Skeletal muscle satellite cell (primary cell): ENCODE measurements at regions not wholly inside any gene's neighbourhood (a gene's known extent, or its start where the extent isn't known, plus 50 kb on each side); places are given as distances from the start of the nearest gene placed in this dataset.
"Not testable (repeated sequence)": the region's sequence is repeated elsewhere in the genome, so short reads cannot be mapped to it uniquely, and the experiment has no call there.

Experiments
- H3K27me3 ChIP-seq: 2 replicates; pipeline ENCODE4 v1.7.0; 2013; ENCODE audit warnings: low read length; ENCODE audit not compliant: control insufficient read depth, insufficient read depth
- H3K36me3 ChIP-seq: 2 replicates; pipeline ENCODE4 v1.7.0; 2013; ENCODE audit warnings: mild to moderate bottlenecking, control low read depth, low read length; ENCODE audit not compliant: insufficient read depth
- H3K4me1 ChIP-seq: 2 replicates; pipeline ENCODE4 v1.7.0; 2013; ENCODE audit warnings: low read length; ENCODE audit not compliant: control insufficient read depth, insufficient read depth
- H3K4me2 ChIP-seq: 2 replicates; pipeline ENCODE4 v1.7.0; 2013; ENCODE audit warnings: mild to moderate bottlenecking, low read length
- H3K4me3 ChIP-seq: 2 replicates; pipeline ENCODE4 v1.7.0; 2013; ENCODE audit warnings: low read length
- H3K9ac ChIP-seq: 2 replicates; pipeline ENCODE4 v1.7.0; 2013; ENCODE audit warnings: mild to moderate bottlenecking, low read depth, low read length, moderate library complexity
- H3K9me3 ChIP-seq: replicated peaks from 2 replicates; pipeline ENCODE4 v1.7.0; 2013; ENCODE audit warnings: mild to moderate bottlenecking, control low read depth, low read length

DNA sequence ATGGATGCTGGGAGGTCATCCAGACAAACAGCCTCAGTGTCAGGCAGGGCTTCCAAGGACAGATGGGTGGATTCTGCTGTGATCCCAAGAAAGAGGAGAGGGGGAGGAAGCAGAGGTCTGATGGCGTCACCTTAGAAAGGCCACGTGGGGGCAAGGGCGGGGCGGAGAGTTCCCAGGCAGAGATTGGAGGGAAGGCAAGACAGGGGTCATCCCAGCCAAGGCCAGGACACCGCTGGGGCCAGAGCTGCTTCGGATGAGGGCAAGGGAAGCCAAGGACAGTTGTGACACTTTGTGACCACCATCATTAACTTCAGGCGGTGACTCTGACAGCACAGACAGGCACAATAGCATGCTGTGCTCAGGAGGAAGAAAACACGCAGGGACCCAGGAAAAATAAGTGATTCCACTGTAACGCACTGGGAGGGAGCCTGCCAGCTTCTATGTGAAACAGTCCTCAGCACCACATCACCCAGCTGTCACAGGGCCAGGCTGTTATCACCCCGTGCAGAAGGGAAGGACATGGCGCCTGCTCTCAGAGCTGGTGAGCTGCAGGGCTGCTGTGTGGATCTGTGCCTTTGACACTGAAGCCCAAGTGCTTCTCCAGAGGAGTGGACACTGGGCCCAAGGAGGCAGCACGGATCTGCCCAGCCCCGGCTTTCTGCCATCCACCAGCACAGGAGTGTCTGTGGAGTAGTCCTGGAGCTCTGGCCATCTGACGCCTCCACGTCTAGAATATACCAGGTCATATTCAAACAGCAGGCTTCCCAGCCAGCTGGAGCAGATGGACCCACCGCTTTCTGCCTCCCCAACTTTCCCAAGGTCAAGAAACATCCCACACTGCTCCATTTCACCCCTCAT is 204.1 kb downstream of the NDUFA10 start:
- no peak overlapping the region for H3K9ac ChIP-seq
- H3K4me1 ChIP-seq: no peaks in the 10 kb centered on the region
- H3K9me3 ChIP-seq: peaks cover 4% of the 10 kb centered on the region
- H3K4me3 ChIP-seq: no peak overlapping the region
- no peaks in the 10 kb centered on the region for H3K36me3 ChIP-seq
- no peaks in the 10 kb centered on the region for H3K27me3 ChIP-seq
- no peak overlapping the region for H3K4me2 ChIP-seq

DNA sequence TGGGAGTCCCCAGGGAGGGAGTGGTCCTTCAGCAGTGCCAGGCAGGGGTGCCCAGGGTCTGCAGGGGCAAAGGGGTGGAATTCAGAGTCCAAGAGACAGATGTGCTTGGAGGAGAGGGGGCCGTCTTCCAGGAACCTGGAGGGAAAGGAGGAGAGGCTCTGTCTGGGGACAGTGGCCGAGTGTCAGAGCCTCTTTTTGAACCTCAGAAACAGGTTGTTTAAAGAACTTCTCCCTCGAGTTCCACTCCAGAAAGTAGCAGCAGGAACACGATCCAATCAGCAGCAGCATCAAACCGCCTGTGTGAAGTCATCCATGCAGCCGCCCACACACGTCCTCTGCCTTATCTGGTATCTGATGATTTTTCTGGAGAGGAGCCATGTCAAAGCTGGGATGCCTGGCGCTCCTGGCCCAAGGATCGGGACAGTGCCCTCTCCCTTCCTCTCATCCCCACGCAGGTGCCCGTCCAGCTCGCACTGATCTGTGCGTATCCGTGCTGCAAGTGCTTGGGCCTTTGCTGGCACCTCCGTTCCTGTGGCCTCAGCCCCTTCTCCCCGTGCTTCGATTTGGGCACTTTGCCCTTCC is 205.1 kb downstream of the NDUFA10 start:
- H3K27me3 ChIP-seq: no peaks in the 10 kb centered on the region

DNA sequence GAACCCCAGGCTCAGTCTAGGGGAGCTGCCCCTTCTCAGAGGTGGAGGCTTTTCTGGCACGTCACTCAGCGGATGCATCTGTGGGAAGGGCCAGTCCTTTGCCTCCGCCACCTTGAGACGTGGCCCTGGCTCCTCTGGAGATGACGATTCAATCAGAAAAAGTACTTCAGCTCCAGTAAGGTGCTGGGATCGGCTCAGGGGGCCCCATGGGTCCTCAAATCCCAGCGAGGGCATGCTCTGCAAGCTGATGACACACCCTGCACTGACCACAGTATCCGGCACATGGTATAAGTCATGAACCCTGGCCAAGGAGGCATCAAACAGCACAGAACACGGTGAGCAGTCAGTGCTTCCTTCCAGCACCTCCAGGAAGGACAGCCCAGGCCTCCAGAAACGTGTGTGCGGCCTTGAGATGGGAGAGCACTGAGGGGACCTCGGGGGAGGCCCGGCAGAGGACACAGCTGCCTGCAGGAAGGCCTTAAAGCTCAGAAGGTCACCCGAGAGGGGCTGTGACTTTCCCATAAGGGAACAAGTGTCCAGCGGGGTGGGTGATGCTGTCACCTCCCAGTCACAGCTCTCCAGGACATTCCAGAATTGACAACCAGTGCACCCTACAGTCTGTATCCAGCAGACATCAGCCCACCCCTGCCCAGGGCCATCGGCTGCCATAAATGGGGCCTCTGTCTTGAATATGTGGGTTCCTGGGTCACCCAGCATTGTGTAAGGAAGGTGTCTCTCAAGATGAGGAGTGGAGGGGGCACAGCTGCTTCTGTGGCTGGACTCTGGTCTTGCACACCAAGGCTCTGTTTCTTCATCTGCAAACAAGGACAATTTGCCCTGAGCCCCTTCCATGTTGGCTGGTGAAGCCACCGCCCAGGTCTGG is 205.8 kb downstream of the NDUFA10 start:
- Histone ChIP-seq H3K9ac (no peak overlapping the region), H3K4me1 (no peaks in the 10 kb centered on the region), H3K27me3 (no peaks in the 10 kb centered on the region), H3K4me2 (no peak overlapping the region), H3K9me3 (peaks cover 7% of the 10 kb centered on the region), H3K36me3 (no peaks in the 10 kb centered on the region), H3K4me3 (no peak overlapping the region)

More for the DNA sequence above, 205.1 kb downstream of the NDUFA10 start:
- no peak overlapping the region for H3K4me3 ChIP-seq
- no peaks in the 10 kb centered on the region for H3K4me1 ChIP-seq
- H3K9me3 ChIP-seq: peaks cover 4% of the 10 kb centered on the region
- no peaks in the 10 kb centered on the region for H3K36me3 ChIP-seq
- no peak overlapping the region for H3K9ac ChIP-seq
- H3K4me2 ChIP-seq: no peak overlapping the region

DNA sequence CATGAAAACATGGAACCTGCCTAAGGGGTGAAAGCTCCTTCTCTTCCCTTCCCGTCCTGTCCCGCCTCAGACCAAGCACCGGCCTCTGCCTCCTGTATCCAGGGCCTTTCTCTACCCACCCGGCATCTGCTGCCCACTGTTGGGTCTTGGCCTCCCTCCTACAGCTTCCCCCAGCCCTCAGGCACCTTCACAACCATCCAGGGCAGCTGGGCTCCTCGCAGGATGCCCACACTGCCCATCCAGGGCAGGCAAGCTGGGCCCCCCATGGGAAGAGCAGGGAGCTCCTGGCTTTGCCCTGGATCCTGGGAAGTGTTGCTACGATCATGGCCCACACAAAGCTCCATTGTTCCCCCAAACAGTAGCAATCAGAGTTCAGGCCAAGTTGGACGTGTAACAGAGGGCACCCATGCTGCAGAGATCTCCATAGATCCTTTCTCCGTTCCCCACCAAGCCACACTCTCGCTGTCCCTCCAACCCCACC is 206.6 kb downstream of the NDUFA10 start:
- Histone ChIP-seq H3K4me1 (no peaks in the 10 kb centered on the region), H3K9ac (no peak overlapping the region), H3K4me3 (no peak overlapping the region), H3K36me3 (no peaks in the 10 kb centered on the region), H3K4me2 (no peak overlapping the region), H3K27me3 (no peaks in the 10 kb centered on the region), H3K9me3 (peaks cover 7% of the 10 kb centered on the region)

DNA sequence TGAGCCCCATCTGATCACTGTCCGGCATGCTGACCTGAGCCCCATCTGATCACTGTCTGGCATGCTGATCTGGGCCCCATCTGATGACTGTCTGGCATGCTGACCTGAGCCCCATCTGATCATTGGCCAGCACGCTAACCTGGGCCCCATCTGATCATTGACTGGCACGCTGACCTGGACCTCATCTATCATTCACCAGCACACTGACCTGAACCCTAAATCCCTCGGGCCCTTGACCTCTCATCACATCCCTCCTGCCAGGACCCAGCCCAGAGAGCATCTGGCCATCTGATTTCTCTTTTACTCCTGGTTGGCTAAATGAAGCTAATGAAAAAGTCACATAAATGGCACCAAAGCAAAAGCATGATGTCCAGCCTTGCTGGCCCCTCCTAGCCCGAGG is 207.1 kb downstream of the NDUFA10 start:
- no peaks in the 10 kb centered on the region for H3K27me3 ChIP-seq
- no peak overlapping the region for H3K4me2 ChIP-seq

DNA sequence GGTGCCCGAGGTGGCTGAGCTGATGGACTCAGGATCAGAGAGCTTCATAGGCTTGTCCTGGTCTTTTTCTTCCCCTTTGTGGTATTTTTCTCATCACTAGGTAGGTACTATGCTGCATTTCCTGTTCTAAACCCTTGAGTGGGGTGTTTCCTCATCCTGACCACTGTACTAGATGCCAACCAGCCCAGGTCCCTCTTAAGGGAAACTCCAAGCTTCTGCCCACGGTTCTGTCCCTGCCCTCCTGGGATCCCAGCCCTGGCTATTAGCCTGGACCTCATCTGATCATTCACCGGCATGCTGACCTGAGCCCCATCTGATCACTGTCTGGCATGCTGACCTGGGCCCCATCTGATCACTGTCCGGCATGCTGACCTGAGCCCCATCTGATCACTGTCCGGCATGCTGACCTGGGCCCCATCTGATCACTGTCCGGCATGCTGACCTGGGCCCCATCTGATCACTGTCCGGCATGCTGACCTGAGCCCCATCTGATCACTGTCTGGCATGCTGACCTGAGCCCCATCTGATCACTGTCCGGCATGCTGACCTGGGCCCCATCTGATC is 207.6 kb downstream of the NDUFA10 start:
- not testable (repeated sequence) for H3K4me2 ChIP-seq, H3K36me3 ChIP-seq, H3K27me3 ChIP-seq, H3K4me3 ChIP-seq, H3K4me1 ChIP-seq, H3K9ac ChIP-seq, H3K9me3 ChIP-seq

More for the DNA sequence above, 207.1 kb downstream of the NDUFA10 start:
- no peak overlapping the region for H3K9ac ChIP-seq
- no peaks in the 10 kb centered on the region for H3K36me3 ChIP-seq
- H3K4me3 ChIP-seq: no peak overlapping the region
- no peaks in the 10 kb centered on the region for H3K4me1 ChIP-seq
- H3K9me3 ChIP-seq: peaks cover 7% of the 10 kb centered on the region

DNA sequence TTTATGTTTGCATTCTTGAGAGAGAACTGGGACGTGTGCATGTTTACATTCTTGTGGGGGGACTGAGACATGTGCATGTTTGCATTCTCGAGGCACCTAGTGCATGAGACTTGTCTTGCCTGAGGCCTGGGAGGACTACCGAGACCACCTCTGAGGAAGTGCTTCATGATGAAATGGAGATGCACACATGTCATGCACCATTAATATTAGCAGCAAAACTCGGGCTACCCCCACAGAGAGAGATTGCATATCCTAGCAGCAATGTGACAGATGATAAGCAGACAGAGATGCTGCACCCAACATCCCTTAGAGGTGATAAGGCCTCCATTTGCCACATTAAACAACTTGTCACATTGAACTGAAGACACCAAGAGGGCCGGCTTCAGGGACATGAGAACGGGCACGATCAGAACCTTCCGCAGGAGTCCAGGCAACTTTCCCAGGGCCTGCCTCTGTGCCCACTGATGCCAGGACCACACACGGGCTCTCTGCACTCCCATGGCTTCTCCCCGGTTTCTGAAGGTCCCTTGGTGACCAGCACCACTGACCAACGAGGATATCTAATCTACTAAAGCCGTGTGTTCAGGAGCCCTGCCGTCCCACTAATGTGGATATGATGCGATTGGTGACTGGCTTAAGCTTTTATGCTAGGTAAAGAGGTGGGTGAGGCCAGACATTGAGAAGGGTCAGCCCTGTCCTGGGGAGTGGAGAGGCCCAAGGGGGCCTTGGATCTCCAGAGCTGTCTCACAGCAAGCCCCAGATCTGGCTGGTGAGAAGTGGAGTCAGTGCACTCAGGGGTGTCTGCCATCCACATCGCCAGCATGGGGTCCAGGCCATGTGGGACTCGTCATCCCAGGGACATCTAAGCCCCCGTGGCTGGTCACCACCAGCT is 208.3 kb downstream of the NDUFA10 start:
- Histone ChIP-seq H3K36me3 (no peaks in the 10 kb centered on the region), H3K4me1 (no peaks in the 10 kb centered on the region), H3K9me3 (peaks cover 7% of the 10 kb centered on the region), H3K9ac (no peak overlapping the region), H3K4me2 (no peak overlapping the region), H3K27me3 (no peaks in the 10 kb centered on the region), H3K4me3 (no peak overlapping the region)

DNA sequence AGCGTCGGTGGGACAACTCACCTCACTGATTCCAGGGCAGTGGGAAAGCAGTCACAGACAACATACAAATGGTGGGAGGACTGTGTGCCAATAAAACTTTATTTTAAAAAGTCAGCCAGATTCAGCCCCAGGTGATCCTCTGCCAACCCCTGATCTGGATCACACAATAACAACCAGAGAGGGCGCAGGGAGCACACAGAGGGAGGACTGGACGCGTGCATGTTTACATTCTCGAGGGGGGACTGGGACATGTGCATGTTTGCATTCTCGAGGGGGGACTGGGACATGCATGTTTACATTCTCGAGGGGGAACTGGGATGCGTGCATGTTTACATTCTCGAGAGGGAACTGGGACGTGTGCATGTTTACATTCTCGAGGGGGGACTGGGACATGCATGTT is 209.5 kb downstream of the NDUFA10 start:
- Histone ChIP-seq H3K4me1 (no peaks in the 10 kb centered on the region), H3K27me3 (no peaks in the 10 kb centered on the region), H3K4me2 (no peak overlapping the region), H3K4me3 (no peak overlapping the region), H3K9ac (no peak overlapping the region), H3K9me3 (peaks cover 7% of the 10 kb centered on the region), H3K36me3 (no peaks in the 10 kb centered on the region)

DNA sequence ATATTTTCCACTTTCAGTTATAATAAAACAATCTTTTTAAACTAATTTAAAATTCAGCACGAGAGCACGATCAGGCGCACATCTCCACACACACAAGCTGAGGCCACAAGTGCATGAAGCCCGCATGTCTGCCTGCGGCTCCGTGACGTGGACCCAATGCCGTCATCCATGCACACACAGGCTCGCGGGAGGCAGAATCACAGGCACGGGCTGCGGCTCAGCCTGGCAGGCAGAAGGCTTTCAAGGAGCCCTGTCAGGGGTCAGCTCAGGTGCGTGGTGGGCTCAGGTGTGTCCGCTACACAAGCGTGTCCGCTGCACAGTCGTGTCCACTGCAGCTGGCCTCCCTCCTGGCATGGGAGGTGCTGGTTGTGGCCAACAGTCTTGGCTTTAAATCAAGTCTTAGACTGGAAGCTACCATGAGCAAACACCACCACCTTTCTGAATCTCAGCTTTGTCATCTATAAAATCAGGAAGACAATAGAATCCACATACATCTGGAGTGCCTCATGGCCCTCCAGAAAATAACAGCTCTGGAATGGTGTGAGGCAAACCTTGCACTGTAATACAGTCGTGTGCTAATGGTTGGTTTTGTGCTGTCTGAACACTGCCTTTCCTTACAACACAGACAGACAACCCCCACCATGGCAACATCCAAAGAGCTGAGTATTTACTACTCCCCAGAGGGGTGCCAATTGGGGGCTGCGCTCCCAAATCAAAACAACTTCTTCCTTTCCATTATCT is 210.1 kb downstream of the NDUFA10 start:
- Histone ChIP-seq H3K4me3 (no peak overlapping the region), H3K4me1 (no peaks in the 10 kb centered on the region), H3K9ac (no peak overlapping the region), H3K9me3 (peaks cover 7% of the 10 kb centered on the region), H3K4me2 (no peak overlapping the region), H3K36me3 (no peaks in the 10 kb centered on the region), H3K27me3 (no peaks in the 10 kb centered on the region)
